BE2C (cell line): ENCODE measurements at regions not wholly inside any gene's neighbourhood (a gene's known extent, or its start where the extent isn't known, plus 50 kb on each side); places are given as distances from the start of the nearest gene placed in this dataset.
A peak's percentile ranks its signal among the peaks of the same experiment; 100 is the strongest.

ENCODE experiments used
- DNase-seq: peaks from one replicate; pipeline ENCODE4 v3.0.0-alpha.2; 2020
- H3K27me3 ChIP-seq: fragments of 250-450 bp; sonication (Bioruptor Pico); 2 replicates; pipeline ENCODE4 v1.5.1; 2020; ENCODE audit warnings: mild to moderate bottlenecking
- H3K36me3 ChIP-seq: fragments of 250-450 bp; sonication (Bioruptor Pico); 2 replicates; pipeline ENCODE4 v1.5.1; 2020; ENCODE audit warnings: mild to moderate bottlenecking
- H3K4me1 ChIP-seq: fragments of 250-450 bp; sonication (Bioruptor Pico); 2 replicates; pipeline ENCODE4 v1.5.1; 2020
- H3K4me3 ChIP-seq: 2 replicates; pipeline ENCODE4 v1.5.1; 2011; ENCODE audit warnings: low read depth, low read length
- H3K9me3 ChIP-seq: fragments of 250-450 bp; sonication (Bioruptor Pico); 2 replicates; pipeline ENCODE4 v1.5.1; 2020
- TF ChIP-seq, protein P1 (sequence below): IDR thresholded peaks from 2 replicates; pipeline ENCODE4 v1.5.1; 2012; ENCODE audit warnings: mild to moderate bottlenecking, low read depth, low read length

DNA sequence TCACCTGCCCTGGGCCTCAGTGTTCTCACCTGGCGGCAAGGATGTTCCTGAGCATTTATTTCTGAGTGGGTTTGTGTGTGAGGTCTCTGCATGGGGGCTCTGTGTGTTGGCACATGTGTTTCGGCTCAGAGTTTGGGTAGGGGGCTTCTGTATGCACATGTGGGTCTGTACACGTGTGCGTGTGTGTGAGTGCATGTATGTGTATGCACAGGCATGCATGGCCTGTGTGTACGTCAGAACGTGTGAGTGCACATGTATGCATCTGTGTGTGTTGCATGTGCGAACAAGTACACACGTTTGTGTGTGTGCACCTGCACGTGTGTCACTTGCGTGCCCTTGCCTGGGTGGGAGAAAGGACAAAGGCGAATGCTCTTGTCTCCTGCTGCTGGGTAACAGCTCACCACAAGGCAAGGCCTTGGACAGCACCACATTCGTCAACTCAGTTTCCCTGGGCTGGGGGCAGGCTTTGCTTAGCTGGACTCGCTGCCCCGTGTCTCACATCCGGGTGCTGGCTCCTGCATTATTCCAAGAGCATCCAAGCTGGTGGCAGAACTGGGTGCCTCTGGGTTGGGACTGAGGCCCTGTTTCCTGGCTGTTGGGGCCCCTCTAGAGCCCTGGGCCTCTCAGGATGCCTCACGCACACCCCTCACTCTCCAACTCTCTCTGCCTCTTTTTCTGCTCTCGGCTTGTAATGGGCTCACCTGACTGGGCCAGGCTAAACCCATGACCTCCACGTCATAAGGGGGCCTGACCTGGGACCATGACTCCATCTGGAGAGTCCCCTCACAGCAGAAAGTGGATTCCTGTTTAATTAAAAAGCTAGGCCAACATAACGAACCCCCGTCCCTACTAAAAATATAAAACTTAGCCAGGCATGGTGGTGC lies 153.6 kb upstream of the C14orf180 start:
- Histone ChIP-seq H3K4me1 (peaks cover 50% of the 10 kb centered on the region), H3K36me3 (no peaks in the 10 kb centered on the region), H3K9me3 (no peaks in the 10 kb centered on the region), H3K4me3 (no peak overlapping the region), H3K27me3 (no peaks in the 10 kb centered on the region)
- TF ChIP-seq, protein P1, sequence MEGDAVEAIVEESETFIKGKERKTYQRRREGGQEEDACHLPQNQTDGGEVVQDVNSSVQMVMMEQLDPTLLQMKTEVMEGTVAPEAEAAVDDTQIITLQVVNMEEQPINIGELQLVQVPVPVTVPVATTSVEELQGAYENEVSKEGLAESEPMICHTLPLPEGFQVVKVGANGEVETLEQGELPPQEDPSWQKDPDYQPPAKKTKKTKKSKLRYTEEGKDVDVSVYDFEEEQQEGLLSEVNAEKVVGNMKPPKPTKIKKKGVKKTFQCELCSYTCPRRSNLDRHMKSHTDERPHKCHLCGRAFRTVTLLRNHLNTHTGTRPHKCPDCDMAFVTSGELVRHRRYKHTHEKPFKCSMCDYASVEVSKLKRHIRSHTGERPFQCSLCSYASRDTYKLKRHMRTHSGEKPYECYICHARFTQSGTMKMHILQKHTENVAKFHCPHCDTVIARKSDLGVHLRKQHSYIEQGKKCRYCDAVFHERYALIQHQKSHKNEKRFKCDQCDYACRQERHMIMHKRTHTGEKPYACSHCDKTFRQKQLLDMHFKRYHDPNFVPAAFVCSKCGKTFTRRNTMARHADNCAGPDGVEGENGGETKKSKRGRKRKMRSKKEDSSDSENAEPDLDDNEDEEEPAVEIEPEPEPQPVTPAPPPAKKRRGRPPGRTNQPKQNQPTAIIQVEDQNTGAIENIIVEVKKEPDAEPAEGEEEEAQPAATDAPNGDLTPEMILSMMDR = no peak
- DNase-seq = no peak

DNA sequence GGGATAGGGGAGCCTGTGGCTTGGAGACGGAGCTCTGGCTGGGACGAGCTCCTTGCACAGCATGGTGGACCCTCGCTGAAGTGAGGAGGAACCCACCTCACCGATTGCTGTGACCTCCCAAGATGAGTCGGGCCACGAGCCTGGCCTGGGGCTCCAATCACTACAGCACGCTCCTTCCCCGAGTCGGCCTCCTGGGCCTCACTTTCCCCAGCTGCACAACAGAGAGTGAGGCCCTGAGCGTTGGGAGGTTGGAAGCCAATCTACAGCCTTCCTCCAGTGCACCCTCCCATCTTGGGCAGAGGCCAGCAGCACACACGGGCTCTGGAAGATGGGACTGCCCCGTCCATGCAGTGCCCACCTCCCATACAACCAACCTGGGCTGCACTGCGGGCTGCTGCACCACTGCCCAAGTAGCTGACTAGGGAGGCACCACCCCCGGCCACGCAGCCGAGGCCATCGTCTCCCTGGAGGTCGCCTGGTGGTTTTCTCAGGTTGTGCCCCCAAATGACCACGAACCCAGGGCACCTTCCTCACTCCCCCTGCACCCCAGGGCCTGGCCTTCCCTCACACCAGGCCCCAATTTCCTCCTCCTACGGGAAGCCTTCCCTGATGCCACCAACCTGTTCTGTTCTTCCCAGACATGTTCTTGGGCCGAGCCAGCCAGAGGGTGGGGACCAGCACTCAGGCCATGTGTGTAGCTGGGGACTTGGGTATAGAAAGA lies 152.3 kb upstream of the C14orf180 start:
- Histone ChIP-seq H3K4me3 (no peak overlapping the region), H3K9me3 (no peaks in the 10 kb centered on the region), H3K27me3 (no peaks in the 10 kb centered on the region), H3K36me3 (no peaks in the 10 kb centered on the region), H3K4me1 (peaks cover 47% of the 10 kb centered on the region)
- DNase-seq = no peak
- TF ChIP-seq, protein P1 = no peak

DNA sequence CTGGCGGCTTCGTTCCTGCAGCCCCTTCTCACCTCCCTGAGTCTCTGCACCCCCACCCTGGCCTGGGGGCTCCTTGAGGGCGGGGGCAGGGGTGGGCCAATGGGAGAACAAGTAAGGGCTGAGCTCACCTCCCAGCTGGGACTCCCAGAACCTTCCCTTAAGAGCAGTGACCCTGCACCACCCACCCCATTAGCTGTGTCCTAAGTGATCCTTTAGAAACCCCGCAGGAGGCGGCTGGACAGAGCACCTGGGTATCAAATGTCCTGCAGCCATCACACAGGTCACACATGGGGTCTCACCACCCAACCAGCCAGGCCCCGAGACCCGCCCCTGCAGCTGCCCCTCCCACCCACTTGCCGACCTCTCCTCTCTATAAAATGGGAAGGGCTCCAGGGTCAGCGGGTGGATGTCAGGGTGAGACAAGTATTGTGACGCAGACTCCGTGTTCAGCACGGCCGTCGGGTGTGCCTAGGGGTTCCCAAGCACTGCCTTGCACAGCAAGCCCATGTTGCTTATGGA lies 151.2 kb upstream of the C14orf180 start:
- Histone ChIP-seq H3K9me3 (no peaks in the 10 kb centered on the region), H3K36me3 (no peaks in the 10 kb centered on the region), H3K4me3 (no peak overlapping the region), H3K4me1 (peaks cover 39% of the 10 kb centered on the region), H3K27me3 (no peaks in the 10 kb centered on the region)
- TF ChIP-seq, protein P1 = no peak
- DNase-seq = no peak

DNA sequence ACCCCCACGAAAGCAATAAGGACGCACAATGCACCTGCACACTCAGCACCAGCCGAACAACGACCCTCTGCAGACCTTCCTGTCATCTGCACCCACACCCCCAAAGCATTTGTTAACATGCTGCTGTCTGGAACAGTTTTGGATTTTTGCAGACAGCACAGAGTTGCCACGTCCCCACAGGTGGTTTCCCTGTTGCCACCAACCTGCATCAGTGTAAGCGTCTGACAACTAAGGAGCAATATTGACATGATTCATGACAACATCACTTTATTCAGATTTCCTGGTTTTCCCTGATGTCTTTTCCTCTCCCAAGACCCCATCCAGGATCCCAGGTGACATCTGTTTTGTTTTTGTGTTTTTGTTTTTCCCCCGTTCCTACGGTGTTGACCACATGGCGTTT lies 150.7 kb upstream of the C14orf180 start:
- TF ChIP-seq, protein P1 = no peak
- no peaks in the 10 kb centered on the region for H3K27me3 ChIP-seq

DNA sequence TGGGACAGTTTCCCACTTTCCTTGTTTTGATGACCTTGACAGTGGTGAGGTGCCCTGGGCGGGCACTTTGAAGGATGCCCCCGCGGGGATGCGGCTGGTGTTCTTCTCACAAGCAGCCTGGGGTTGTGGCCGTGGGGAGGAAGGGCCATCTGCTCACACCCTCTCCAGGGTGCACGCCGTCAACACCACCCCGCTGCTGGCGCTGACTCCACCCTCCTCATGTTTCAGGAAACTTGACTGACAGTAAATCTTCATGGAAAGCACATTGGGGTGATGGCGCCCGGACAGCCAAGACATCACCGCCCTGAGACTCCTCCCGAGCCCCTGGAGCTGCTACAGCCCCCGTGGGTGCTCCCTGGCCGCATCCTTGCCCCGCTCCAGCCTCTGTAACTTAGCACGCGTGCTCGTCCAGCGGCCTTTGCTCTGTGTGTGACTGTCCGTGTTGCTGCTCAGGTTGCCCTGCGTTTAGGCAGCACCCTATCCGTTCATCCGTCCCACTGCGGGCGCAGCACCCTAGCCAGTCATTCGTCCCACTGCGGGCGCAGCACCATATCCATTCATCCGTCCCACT lies 150.2 kb upstream of the C14orf180 start:
- peak; percentile 22 for DNase-seq
- TF ChIP-seq, protein P1 = no peak

More for the DNA sequence above, 150.7 kb upstream of the C14orf180 start:
- no peak for DNase-seq
- no peaks in the 10 kb centered on the region for H3K36me3 ChIP-seq
- H3K4me1 ChIP-seq = peaks cover 37% of the 10 kb centered on the region
- H3K4me3 ChIP-seq = no peak overlapping the region
- no peaks in the 10 kb centered on the region for H3K9me3 ChIP-seq

More for the DNA sequence above, 150.2 kb upstream of the C14orf180 start:
- Histone ChIP-seq H3K36me3 (no peaks in the 10 kb centered on the region), H3K9me3 (no peaks in the 10 kb centered on the region), H3K4me3 (no peak overlapping the region), H3K4me1 (peaks cover 32% of the 10 kb centered on the region), H3K27me3 (no peaks in the 10 kb centered on the region)
